ENCODE measurements at regions not wholly inside any gene's neighbourhood (a gene's known extent, or its start where the extent isn't known, plus 50 kb on each side); places are given as distances from the start of the nearest gene placed in this dataset.

- DNase-seq = no peak
These were observed 382.1 kb downstream of the TUSC7 start for GRCh38 chr3:117091676-117092075.

DNA sequence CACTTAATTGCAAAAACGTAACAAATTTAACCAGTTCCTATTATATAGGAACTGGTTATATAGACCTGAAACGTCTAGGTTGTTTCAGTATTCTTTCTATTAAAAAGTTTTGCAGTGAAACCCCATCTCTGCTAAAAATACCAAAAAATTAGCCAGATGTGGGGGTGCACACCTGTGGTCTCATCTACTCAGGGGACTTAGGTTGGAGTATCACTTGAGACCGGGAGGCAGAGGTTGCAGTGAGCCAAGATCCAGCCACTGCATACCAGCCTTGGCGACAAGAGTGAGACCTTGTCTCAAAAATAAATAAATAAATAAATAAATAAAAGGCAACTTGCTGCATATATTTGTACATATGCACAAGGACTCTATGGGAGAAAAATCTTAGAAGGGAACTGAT is 387.0 kb downstream of the TUSC7 start:
- DNase-seq = no peak

DNA sequence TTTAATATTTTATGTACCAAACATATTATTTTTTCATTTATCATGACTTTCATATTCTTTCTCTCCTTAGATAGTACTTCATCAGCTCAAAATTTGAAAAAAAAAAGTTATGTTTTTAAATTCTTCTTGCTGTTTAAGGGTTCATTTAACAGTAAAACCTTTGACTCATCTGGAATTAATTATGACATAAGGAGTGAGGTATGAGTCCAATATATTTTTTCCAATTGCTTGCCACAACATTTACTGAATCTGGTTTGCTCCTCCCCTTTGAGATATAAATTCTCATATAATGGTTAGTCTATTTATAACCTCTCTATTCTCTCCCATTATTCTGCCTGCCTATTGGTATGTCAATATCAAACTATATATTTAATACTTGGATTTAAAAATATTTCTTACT is 387.8 kb downstream of the TUSC7 start:
- DNase-seq = no peak

GRCh38 chr3:117101697-117102096 is 392.1 kb downstream of the TUSC7 start:
- DNase-seq = no peak

DNA sequence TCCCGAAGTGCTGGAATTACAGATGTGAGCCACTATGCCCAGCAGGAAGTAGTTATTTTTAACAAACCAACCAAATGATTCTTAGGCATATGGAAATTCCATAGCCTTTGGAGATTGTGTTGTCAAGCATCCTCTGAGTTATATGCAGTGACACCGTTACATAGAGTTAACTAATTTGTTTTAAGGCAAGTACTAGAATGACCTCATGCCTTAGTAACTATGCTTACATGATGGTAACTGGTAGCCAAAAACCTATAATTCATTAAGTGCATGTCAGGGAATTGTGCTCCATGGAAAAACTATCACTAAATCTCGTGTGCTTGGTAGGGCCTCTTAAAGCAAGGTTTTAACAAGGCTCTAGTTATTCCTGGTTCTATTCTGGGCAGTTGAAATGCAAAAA is 392.8 kb downstream of the TUSC7 start:
- DNase-seq = no peak

- no peak for DNase-seq
These were observed 394.1 kb downstream of the TUSC7 start for GRCh38 chr3:117103675-117104074.

GRCh38 chr3:117104381-117104780 is 394.8 kb downstream of the TUSC7 start:
- DNase-seq = no peak

GRCh38 chr3:117104792-117105191 is 395.2 kb downstream of the TUSC7 start:
- no peak for DNase-seq

DNA sequence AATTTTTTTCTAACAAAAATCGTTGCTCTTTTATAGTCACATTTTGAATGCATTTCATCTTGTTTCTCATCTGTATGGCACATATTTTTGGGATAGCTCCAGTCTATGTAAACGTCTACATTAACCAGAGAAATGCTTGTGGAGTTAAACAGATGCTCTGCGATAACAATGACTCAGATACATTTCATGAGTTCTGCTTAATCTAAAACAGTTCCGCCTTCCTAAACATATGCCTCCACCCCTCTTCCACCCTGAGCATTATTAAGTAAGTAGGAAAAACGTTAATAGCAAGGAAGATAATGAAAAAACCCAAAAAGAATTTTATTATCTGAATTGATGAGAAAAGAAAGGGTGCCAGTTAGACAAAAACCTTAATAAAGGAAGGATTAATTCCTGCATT is 396.1 kb downstream of the TUSC7 start:
- DNase-seq = no peak

DNA sequence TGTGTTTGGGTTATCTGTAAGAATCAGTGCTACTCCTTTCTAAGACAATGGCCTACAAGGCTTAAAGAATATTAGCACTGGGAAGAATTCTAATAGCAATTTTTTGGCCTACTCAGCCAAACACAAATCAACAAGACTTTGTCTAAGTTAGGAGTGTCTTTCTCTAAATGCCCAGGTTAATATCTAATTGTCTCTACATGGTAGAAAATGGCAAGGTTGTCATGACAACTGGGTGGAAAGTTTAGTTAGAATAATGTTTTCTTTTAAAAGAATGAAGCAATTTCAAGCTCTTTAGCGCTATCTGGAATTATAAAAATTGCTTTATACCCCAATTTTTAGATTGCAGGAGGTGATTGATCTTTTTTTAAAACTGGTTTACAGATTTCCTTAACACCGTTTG is 396.8 kb downstream of the TUSC7 start:
- no peak for DNase-seq

DNA sequence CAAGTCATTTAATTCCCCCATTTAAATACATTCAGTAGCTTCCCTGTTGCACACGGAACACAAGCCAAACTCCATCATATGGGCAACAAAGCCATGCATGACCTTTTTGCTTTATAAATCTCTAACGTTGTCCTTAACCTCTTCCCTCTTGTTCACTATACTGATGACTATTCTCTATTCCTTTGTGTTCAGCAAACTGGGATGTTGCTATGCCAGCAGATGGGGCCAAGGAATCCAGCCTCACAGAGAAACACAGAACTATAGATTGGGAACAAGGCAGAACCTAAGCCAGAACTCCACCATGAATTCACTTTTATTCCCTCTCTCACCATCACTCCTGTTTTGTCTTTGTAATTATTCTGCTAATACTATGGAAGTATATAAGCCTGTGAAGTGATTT is 398.4 kb downstream of the TUSC7 start:
- DNase-seq = no peak

- DNase-seq = no peak
These were observed 399.6 kb downstream of the TUSC7 start for GRCh38 chr3:117109178-117109577.

DNA sequence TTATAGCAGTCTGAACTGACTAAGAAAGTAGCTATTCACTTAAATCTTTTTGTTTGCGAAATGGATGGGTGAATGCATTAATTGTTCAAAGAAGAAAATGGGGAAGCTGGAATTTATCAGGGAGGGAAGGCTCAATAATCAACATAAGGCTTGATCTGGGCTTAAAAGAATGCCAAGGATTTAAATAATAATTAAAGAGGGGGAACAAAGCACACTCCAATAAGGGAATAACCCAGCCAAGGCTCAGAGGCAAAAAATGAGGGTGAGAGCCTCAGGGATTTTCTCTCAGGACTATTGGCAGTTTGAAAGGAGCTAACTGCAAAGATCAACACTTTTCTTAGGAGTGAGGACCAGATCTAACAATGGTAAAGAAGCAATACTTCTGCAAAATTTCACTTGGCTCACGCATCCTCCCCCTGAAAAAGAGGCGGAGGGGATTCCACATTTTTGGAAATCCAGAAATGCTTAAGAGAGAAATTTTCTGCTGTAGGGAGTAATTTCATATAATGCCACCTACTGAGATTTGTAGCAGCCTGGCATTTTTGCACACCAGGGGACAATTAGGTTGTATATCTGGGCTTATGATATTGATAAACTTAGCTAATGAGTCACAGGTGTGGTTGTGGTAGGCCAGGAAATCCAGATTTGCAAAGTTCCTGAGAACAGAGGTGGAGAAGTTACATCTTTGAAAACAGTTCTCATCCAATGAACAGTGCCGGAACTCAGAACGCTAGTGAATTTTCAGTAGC is 405.1 kb downstream of the TUSC7 start:
- DNase-seq = no peak

- DNase-seq = no peak
These were observed 407.8 kb downstream of the TUSC7 start for GRCh38 chr3:117117188-117117936.

- DNase-seq = no peak
These were observed 409.0 kb downstream of the TUSC7 start for GRCh38 chr3:117118604-117119003.

GRCh38 chr3:117120014-117120413 is 410.4 kb downstream of the TUSC7 start:
- DNase-seq = no peak

DNA sequence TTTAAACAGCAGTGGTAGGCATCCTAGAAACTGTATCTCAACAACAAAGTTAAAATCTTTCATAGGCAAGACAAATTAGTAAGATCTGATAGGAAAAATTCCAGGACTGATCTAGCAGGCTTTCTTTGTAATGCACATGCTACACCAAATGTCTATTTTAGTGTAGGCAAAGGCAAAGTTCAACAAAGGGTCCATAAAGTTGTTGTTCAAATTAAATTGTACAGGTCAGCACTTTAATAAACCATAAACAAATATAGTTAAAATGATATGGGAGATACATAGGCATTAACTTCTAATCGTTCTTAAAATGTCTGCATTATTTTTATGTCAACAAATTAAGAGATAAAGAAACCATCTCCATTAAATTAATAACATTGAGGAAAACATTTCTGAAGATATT is 413.0 kb downstream of the TUSC7 start:
- no peak for DNase-seq

GRCh38 chr3:117126460-117126859 is 416.9 kb downstream of the TUSC7 start:
- DNase-seq = no peak

- no peak for DNase-seq
These were observed 417.5 kb downstream of the TUSC7 start for GRCh38 chr3:117126946-117127546.

DNA sequence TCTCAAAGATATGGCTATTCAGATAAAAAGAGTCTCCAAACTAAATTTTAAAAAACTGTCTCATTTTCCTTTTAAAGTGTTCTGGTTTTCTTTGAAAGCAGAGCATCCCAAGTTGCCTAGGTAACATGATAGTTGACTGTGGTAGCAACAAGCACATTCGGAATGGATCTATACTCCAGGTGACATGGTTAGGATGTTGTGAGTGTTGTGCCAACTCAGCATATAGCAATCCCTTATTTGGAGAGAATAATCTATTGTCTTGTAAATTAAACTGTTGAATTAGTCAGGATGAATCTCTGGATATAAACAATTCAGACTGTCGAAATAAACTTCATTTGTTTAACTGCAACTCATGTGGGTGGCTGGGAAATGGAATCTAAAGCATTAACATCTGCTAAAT is 418.6 kb downstream of the TUSC7 start:
- DNase-seq = no peak

- no peak for DNase-seq
These were observed 419.3 kb downstream of the TUSC7 start for GRCh38 chr3:117128872-117129271.

- no peak for DNase-seq
These were observed 419.9 kb downstream of the TUSC7 start for GRCh38 chr3:117129516-117129915.

- DNase-seq = no peak
These were observed 420.6 kb downstream of the TUSC7 start for GRCh38 chr3:117130222-117130621.

- DNase-seq = no peak
These were observed 421.7 kb downstream of the TUSC7 start for GRCh38 chr3:117131259-117131658.
